Colonic mucosa (tissue), 4 donors: ENCODE measurements at regions not wholly inside any gene's neighbourhood (a gene's known extent, or its start where the extent isn't known, plus 50 kb on each side); places are given as distances from the start of the nearest gene placed in this dataset.

ENCODE experiments used
- DNase-seq: peaks from one replicate; pipeline ENCODE4 v3.0.0-alpha.2; 2020
- H3K27ac ChIP-seq: fragments of 200-600 bp; one replicate; pipeline ENCODE4 v1.8.0; 2021
- H3K27me3 ChIP-seq: fragments of 200-600 bp; one replicate; pipeline ENCODE4 v1.8.0; 2021
- H3K36me3 ChIP-seq: fragments of 200-600 bp; one replicate; pipeline ENCODE4 v1.8.0; 2021
- H3K4me1 ChIP-seq: fragments of 200-600 bp; one replicate; pipeline ENCODE4 v1.8.0; 2021; ENCODE audit warnings: mild to moderate bottlenecking
- H3K4me3 ChIP-seq: fragments of 200-600 bp; one replicate; pipeline ENCODE4 v1.8.0; 2021
- H3K9ac ChIP-seq, 2 donors: one replicate each; pipeline ENCODE4 v1.7.0; 2013; ENCODE audit warnings: control low read depth in 2 of 2, low read depth in 2 of 2, low read length in 2 of 2
- H3K9me3 ChIP-seq: fragments of 200-600 bp; one replicate; pipeline ENCODE4 v1.8.0; 2021
- CTCF ChIP-seq: fragments of 200-600 bp; IDR thresholded peaks from one replicate; pipeline ENCODE4 v1.8.0; 2022; ENCODE audit warnings: antibody characterized with exemption, mild to moderate bottlenecking
- intact Hi-C: fragments of 100-400 bp; cut with DNase I; formaldehyde crosslinking; loops from one replicate; pipeline ENCODE4 v1.14.1; 2022
- donor health status: healthy.
- donor health status: DM: no; HTN: no; CAD: no.
- donor health status: DM: no; HTN: no; CAD: no.

GRCh38 chr2:147621656-147622197, 223.1 kb upstream of the ACVR2A start:
- Histone ChIP-seq H3K27me3 (no peaks in the 10 kb centered on the region), H3K4me1 (no peaks in the 10 kb centered on the region), H3K36me3 (no peaks in the 10 kb centered on the region), H3K9ac (no peak overlapping the region), H3K4me3 (no peak overlapping the region), H3K27ac (no peak overlapping the region), H3K9me3 (no peaks in the 10 kb centered on the region)
- intact Hi-C loops, result no loop called here
- no peak for TF ChIP-seq CTCF
- no peak for DNase-seq

GRCh38 chr2:147619808-147620207, 225.0 kb upstream of the ACVR2A start:
- no peak for TF ChIP-seq CTCF
- H3K4me3 ChIP-seq, result no peak overlapping the region
- no peak for DNase-seq
- no peaks in the 10 kb centered on the region for H3K27me3 ChIP-seq
- no peaks in the 10 kb centered on the region for H3K9me3 ChIP-seq
- no peaks in the 10 kb centered on the region for H3K4me1 ChIP-seq
- H3K27ac ChIP-seq, result no peak overlapping the region
- H3K9ac ChIP-seq, result no peak overlapping the region
- no peaks in the 10 kb centered on the region for H3K36me3 ChIP-seq
- intact Hi-C loops, result no loop called here

DNA sequence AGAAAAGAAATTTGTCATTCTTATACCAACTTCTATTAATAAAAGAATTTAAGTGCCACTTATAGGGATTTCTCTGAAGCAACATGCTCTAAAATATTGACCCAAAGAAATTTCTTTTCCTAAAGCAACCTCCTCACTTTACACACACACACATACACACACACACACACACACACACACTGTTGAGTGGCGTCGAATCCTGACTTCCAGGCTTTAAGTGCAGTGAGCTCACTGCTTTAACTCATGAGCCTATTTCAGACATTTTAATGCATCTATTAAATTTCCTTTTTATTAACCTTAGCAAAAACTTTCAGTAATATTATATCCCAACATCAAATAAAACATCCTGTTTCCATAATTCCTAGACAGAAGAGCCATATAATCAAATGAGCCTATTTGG, 229.1 kb upstream of the ACVR2A start:
- Histone ChIP-seq H3K4me3 (no peak overlapping the region), H3K27me3 (no peaks in the 10 kb centered on the region), H3K27ac (no peak overlapping the region), H3K36me3 (no peaks in the 10 kb centered on the region), H3K9me3 (no peaks in the 10 kb centered on the region), H3K9ac (no peak overlapping the region), H3K4me1 (no peaks in the 10 kb centered on the region)
- intact Hi-C loops, result no loop called here
- TF ChIP-seq CTCF, result no peak
- no peak for DNase-seq

- no peak overlapping the region for H3K4me3 ChIP-seq
- TF ChIP-seq CTCF, result no peak
These were observed 229.8 kb upstream of the ACVR2A start for GRCh38 chr2:147614979-147615470.

GRCh38 chr2:147614471-147614870, 230.4 kb upstream of the ACVR2A start:
- no peaks in the 10 kb centered on the region for H3K27me3 ChIP-seq
- TF ChIP-seq CTCF, result no peak
- H3K27ac ChIP-seq, result peak overlapping the region; percentile 17
- H3K4me1 ChIP-seq, result no peaks in the 10 kb centered on the region
- no peaks in the 10 kb centered on the region for H3K36me3 ChIP-seq
- H3K9me3 ChIP-seq, result no peaks in the 10 kb centered on the region
- intact Hi-C loops, result no loop called here
- H3K9ac ChIP-seq, result no peak overlapping the region
- H3K4me3 ChIP-seq, result no peak overlapping the region
- peak; percentile 65 for DNase-seq

More at GRCh38 chr2:147614979-147615470, 229.8 kb upstream of the ACVR2A start:
- Histone ChIP-seq H3K36me3 (no peaks in the 10 kb centered on the region), H3K27me3 (no peaks in the 10 kb centered on the region), H3K27ac (no peak overlapping the region), H3K9me3 (no peaks in the 10 kb centered on the region), H3K4me1 (no peaks in the 10 kb centered on the region), H3K9ac (no peak overlapping the region)
- intact Hi-C loops, result no loop called here
- DNase-seq, result no peak
